Suprapubic skin (tissue), 4 donors: ENCODE measurements at regions not wholly inside any gene's neighbourhood (a gene's known extent, or its start where the extent isn't known, plus 50 kb on each side); places are given as distances from the start of the nearest gene placed in this dataset.

Experiments
- DNase-seq, 2 donors: peaks; one replicate each; pipeline ENCODE4 v3.0.0-alpha.2; 2019; ENCODE audit warnings: low spot score in 2 of 2
- H3K27ac ChIP-seq: fragments of 200-600 bp; sonication (generic); one replicate; pipeline ENCODE4 v1.5.1; 2019
- H3K27me3 ChIP-seq: fragments of 200-600 bp; sonication (generic); one replicate; pipeline ENCODE4 v1.5.1; 2019
- H3K36me3 ChIP-seq: fragments of 200-600 bp; sonication (generic); one replicate; pipeline ENCODE4 v1.5.1; 2019
- H3K4me1 ChIP-seq: fragments of 200-600 bp; sonication (generic); one replicate; pipeline ENCODE4 v1.5.1; 2019
- H3K4me3 ChIP-seq: fragments of 200-600 bp; sonication (generic); one replicate; pipeline ENCODE4 v1.5.1; 2019; ENCODE audit warnings: mild to moderate bottlenecking
- H3K9me3 ChIP-seq: fragments of 200-600 bp; sonication (generic); one replicate; pipeline ENCODE4 v1.5.1; 2019
- EP300 ChIP-seq: sonication (generic); formaldehyde crosslinking; IDR thresholded peaks from one replicate; pipeline ENCODE4 v1.6.1; 2017; ENCODE audit warnings: antibody characterized with exemption
- POLR2A ChIP-seq, 2 donors: fragments of 450-650 bp; IDR thresholded peaks; one replicate each; pipeline ENCODE4 v1.6.1; 2017; ENCODE audit warnings: antibody characterized with exemption in 2 of 2, mild to moderate bottlenecking in 2 of 2, moderate library complexity in 2 of 2
- POLR2AphosphoS5 ChIP-seq, 3 donors: sonication (generic); formaldehyde crosslinking; IDR thresholded peaks; one replicate each; pipeline ENCODE4 v1.6.1; 2017; ENCODE audit warnings: antibody characterized with exemption in 3 of 3
- WGBS: methylation state at CpG from one replicate; pipeline ENCODE4 v1.1.5; 2018; 5-methylcytosine and 5-hydroxymethylcytosine counted together
- TF ChIP-seq, protein P1 (sequence below), 2 donors: fragments of 200-600 bp in 1 of 2; fragments of 450-650 bp in 1 of 2; sonication (generic) in 1 of 2; IDR thresholded peaks; one replicate each; pipeline ENCODE4 v1.5.1; 2016 to 2019; ENCODE audit warnings: antibody characterized with exemption in 2 of 2, mild to moderate bottlenecking in 1 of 2, moderate library complexity in 1 of 2

DNA sequence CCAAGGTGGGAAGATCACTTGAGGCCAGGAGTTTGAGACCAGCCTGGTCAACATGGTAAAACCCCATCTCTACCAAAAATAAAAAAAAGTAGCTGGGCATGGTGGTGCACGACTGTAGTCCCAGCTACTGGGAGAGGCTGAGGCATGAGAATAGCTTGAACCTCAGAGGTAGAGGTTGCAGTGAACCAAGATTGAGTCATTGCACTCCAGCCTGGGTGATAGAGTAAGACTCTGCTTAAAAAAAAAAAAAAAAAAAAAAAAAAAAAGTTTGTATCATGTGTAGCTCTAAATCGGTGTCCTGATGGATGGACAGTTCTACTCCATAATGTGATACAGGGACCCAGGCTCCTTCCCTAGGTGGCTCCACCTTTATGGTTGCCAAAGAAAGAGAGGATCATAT, 497.1 kb upstream of the RBFOX1 start:
- DNase-seq, result no peak
- no peak overlapping the region for H3K4me3 ChIP-seq
- WGBS, result 98% methylated on average over 2 of the region's 2 CpGs
- H3K27me3 ChIP-seq, result no peaks in the 10 kb centered on the region
- H3K27ac ChIP-seq, result no peak overlapping the region
- TF ChIP-seq EP300, result no peak
- TF ChIP-seq POLR2AphosphoS5 (IDR thresholded peaks at IDR 0.05), result no peak
- TF ChIP-seq, protein P1, sequence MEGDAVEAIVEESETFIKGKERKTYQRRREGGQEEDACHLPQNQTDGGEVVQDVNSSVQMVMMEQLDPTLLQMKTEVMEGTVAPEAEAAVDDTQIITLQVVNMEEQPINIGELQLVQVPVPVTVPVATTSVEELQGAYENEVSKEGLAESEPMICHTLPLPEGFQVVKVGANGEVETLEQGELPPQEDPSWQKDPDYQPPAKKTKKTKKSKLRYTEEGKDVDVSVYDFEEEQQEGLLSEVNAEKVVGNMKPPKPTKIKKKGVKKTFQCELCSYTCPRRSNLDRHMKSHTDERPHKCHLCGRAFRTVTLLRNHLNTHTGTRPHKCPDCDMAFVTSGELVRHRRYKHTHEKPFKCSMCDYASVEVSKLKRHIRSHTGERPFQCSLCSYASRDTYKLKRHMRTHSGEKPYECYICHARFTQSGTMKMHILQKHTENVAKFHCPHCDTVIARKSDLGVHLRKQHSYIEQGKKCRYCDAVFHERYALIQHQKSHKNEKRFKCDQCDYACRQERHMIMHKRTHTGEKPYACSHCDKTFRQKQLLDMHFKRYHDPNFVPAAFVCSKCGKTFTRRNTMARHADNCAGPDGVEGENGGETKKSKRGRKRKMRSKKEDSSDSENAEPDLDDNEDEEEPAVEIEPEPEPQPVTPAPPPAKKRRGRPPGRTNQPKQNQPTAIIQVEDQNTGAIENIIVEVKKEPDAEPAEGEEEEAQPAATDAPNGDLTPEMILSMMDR (IDR thresholded peaks at IDR 0.05), result no peak
- no peak for TF ChIP-seq POLR2A (IDR thresholded peaks at IDR 0.05)
- H3K4me1 ChIP-seq, result no peaks in the 10 kb centered on the region
- no peaks in the 10 kb centered on the region for H3K36me3 ChIP-seq
- no peaks in the 10 kb centered on the region for H3K9me3 ChIP-seq

DNA sequence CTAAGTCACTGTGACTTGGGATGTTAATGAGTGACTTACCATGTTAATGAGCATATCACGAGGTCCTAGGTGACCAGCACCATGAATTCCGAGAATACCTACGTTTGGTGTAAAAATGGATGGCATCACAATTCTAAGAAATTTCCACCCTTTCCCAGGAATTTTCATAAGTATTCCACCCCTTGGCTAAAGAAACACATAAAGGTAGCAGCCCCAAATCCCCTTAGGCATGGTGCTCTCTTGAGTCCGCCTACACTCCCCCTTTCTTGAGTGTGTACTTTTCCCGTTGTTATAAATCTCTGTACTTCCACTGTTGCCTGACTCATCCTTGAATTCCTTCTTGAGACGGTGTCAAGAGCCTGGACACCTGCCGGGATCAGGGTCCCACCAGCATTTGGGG, 504.0 kb upstream of the RBFOX1 start:
- Histone ChIP-seq H3K36me3 (no peaks in the 10 kb centered on the region), H3K4me1 (no peaks in the 10 kb centered on the region), H3K27ac (no peak overlapping the region), H3K9me3 (no peaks in the 10 kb centered on the region), H3K4me3 (no peak overlapping the region), H3K27me3 (no peaks in the 10 kb centered on the region)
- 90% methylated on average over 7 of the region's 7 CpGs for WGBS
- no peak for TF ChIP-seq POLR2A (IDR thresholded peaks at IDR 0.05)
- TF ChIP-seq EP300, result no peak
- TF ChIP-seq, protein P1 (IDR thresholded peaks at IDR 0.05), result no peak
- TF ChIP-seq POLR2AphosphoS5 (IDR thresholded peaks at IDR 0.05), result no peak
- DNase-seq, result no peak

DNA sequence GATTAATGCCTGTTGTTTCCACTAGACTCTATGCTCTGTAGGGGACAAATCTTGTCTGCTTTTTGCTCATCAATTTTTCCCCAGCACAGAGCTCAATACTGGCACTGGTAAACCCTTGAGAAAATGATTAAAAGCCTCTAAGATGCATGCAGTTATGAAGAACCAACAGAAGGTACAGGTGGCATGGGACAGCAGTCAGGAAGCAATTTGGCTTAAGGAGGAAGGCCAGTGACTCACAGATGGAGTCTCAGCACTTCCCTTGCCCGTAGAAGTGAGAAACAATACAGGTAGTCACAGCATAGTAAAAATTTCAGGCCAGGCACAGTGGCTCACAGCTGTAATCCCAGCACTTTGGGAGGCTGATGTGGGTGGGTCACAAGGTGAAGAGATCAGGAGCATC, 504.7 kb upstream of the RBFOX1 start:
- DNase-seq, result no peak
- Histone ChIP-seq H3K4me1 (no peaks in the 10 kb centered on the region), H3K9me3 (no peaks in the 10 kb centered on the region), H3K4me3 (no peak overlapping the region), H3K27ac (no peak overlapping the region), H3K27me3 (no peaks in the 10 kb centered on the region), H3K36me3 (no peaks in the 10 kb centered on the region)
- WGBS, result 73% methylated on average over 1 of the region's 1 CpG
- TF ChIP-seq POLR2A (IDR thresholded peaks at IDR 0.05) (no peak), POLR2AphosphoS5 (IDR thresholded peaks at IDR 0.05) (no peak), EP300 (no peak)
- TF ChIP-seq, protein P1 (IDR thresholded peaks at IDR 0.05), result no peak

DNA sequence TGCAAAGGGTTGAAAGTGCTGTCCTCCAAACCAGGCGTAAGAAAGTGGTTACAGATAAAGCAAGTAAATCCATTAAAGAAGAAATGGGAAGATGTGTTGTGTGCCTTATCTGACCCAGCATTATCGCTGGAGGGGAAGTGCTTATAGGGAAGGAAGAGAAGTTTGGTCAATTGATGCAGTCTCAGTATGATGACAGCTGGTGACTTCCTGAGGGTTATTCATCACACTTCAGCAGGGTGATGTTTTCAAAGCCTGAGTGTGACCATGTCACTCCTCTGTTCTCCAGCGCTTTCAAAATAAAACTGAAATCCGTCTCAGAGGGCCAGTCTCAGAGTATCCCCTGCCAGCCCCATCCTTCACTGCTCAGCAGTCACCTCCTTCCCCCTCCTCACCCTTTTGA, 505.4 kb upstream of the RBFOX1 start:
- DNase-seq, result no peak
- WGBS, result 57% methylated on average over 4 of the region's 4 CpGs
- H3K27ac ChIP-seq, result no peak overlapping the region
- no peaks in the 10 kb centered on the region for H3K36me3 ChIP-seq
- H3K4me3 ChIP-seq, result no peak overlapping the region
- H3K9me3 ChIP-seq, result no peaks in the 10 kb centered on the region
- no peaks in the 10 kb centered on the region for H3K4me1 ChIP-seq
- TF ChIP-seq POLR2A (IDR thresholded peaks at IDR 0.05) (no peak), EP300 (no peak), POLR2AphosphoS5 (IDR thresholded peaks at IDR 0.05) (no peak)
- TF ChIP-seq, protein P1 (IDR thresholded peaks at IDR 0.05), result no peak
- no peaks in the 10 kb centered on the region for H3K27me3 ChIP-seq

DNA sequence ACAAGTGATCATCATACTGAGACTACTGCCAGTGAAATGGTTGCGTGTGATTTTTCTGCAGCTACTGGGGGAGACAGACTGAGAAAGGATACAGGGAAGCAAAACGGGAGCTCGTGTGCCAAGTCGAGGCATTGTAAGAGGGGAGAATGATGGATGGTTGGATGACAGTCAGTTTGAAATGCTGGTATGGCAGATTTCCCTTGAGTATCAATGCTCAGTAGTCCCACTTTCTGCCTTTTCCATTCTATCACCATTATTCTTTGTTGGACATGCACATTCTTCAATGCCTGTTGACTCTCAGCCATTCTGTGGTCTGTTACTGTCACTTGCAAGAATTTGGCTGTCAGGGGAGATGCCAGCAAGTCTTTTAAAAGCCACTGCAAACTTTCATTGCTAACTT, 510.6 kb upstream of the RBFOX1 start:
- Histone ChIP-seq H3K4me3 (no peak overlapping the region), H3K27ac (no peak overlapping the region), H3K27me3 (no peaks in the 10 kb centered on the region), H3K4me1 (no peaks in the 10 kb centered on the region), H3K9me3 (no peaks in the 10 kb centered on the region), H3K36me3 (no peaks in the 10 kb centered on the region)
- no peak for DNase-seq
- TF ChIP-seq POLR2AphosphoS5 (IDR thresholded peaks at IDR 0.05), result no peak
- no peak for TF ChIP-seq POLR2A (IDR thresholded peaks at IDR 0.05)
- no peak for TF ChIP-seq EP300
- TF ChIP-seq, protein P1 (IDR thresholded peaks at IDR 0.05), result no peak
- 47% methylated on average over 4 of the region's 4 CpGs for WGBS
